ENCODE measurements at regions not wholly inside any gene's neighbourhood (a gene's known extent, or its start where the extent isn't known, plus 50 kb on each side); places are given as distances from the start of the nearest gene placed in this dataset.

GRCh38 chr3:70433091-70433490 is 120.7 kb upstream of the MDFIC2 start:
- in situ Hi-C loops (cut with MboI), result no loop called here
- CTCF ChIA-PET (ENCODE audit: low intra/inter-chr PET ratio), result no interaction called here
- TF ChIP-seq ZNF780A (CRISPR knock-in tag; IDR thresholded peaks at IDR 0.05), result no peak
- no peak for TF ChIP-seq NR2C1 (IDR thresholded peaks at IDR 0.05)
- TF ChIP-seq NR2C1 (tag; IDR thresholded peaks at IDR 0.05), result no peak
- no peak for TF ChIP-seq SMAD3 (CRISPR knock-in tag; conservative IDR thresholded peaks at IDR 0.05)
- TF ChIP-seq KAT8 (IDR thresholded peaks at IDR 0.05; ENCODE audit: low read depth), result no peak
- TF ChIP-seq ZNF696 (CRISPR knock-in tag; conservative IDR thresholded peaks at IDR 0.05), result no peak
- TF ChIP-seq, protein P1, sequence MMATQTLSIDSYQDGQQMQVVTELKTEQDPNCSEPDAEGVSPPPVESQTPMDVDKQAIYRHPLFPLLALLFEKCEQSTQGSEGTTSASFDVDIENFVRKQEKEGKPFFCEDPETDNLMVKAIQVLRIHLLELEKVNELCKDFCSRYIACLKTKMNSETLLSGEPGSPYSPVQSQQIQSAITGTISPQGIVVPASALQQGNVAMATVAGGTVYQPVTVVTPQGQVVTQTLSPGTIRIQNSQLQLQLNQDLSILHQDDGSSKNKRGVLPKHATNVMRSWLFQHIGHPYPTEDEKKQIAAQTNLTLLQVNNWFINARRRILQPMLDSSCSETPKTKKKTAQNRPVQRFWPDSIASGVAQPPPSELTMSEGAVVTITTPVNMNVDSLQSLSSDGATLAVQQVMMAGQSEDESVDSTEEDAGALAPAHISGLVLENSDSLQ (IDR thresholded peaks at IDR 0.05), result no peak
- TF ChIP-seq MEF2D (tag; conservative IDR thresholded peaks at IDR 0.05; ENCODE audit: low read depth), result no peak
- TF ChIP-seq, protein P2, sequence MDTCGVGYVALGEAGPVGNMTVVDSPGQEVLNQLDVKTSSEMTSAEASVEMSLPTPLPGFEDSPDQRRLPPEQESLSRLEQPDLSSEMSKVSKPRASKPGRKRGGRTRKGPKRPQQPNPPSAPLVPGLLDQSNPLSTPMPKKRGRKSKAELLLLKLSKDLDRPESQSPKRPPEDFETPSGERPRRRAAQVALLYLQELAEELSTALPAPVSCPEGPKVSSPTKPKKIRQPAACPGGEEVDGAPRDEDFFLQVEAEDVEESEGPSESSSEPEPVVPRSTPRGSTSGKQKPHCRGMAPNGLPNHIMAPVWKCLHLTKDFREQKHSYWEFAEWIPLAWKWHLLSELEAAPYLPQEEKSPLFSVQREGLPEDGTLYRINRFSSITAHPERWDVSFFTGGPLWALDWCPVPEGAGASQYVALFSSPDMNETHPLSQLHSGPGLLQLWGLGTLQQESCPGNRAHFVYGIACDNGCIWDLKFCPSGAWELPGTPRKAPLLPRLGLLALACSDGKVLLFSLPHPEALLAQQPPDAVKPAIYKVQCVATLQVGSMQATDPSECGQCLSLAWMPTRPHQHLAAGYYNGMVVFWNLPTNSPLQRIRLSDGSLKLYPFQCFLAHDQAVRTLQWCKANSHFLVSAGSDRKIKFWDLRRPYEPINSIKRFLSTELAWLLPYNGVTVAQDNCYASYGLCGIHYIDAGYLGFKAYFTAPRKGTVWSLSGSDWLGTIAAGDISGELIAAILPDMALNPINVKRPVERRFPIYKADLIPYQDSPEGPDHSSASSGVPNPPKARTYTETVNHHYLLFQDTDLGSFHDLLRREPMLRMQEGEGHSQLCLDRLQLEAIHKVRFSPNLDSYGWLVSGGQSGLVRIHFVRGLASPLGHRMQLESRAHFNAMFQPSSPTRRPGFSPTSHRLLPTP (IDR thresholded peaks at IDR 0.05; ENCODE audit: borderline replicate concordance, extremely low read depth, insufficient read length), result no peak
- no peak for TF ChIP-seq HMGN3 (IDR thresholded peaks at IDR 0.05; ENCODE audit: borderline replicate concordance, extremely low read depth, insufficient read length, low read depth, low read length)
- no peak for TF ChIP-seq BHLHE40 (IDR thresholded peaks at IDR 0.05; ENCODE audit: low read length)
- TF ChIP-seq, protein P3, sequence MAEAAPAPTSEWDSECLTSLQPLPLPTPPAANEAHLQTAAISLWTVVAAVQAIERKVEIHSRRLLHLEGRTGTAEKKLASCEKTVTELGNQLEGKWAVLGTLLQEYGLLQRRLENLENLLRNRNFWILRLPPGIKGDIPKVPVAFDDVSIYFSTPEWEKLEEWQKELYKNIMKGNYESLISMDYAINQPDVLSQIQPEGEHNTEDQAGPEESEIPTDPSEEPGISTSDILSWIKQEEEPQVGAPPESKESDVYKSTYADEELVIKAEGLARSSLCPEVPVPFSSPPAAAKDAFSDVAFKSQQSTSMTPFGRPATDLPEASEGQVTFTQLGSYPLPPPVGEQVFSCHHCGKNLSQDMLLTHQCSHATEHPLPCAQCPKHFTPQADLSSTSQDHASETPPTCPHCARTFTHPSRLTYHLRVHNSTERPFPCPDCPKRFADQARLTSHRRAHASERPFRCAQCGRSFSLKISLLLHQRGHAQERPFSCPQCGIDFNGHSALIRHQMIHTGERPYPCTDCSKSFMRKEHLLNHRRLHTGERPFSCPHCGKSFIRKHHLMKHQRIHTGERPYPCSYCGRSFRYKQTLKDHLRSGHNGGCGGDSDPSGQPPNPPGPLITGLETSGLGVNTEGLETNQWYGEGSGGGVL (CRISPR knock-in tag; IDR thresholded peaks at IDR 0.05), result no peak
- TF ChIP-seq TSHZ1 (CRISPR knock-in tag; IDR thresholded peaks at IDR 0.05), result no peak
- TF ChIP-seq TAF1 (IDR thresholded peaks at IDR 0.05; ENCODE audit: control insufficient read depth, extremely low read depth, insufficient read depth, low read length, severe bottlenecking), result no peak

More at GRCh38 chr3:70433091-70433490, 120.7 kb upstream of the MDFIC2 start:
- H3K79me2 ChIP-seq (ENCODE audit: control insufficient read depth, insufficient read depth, low read length), result no peaks in the 10 kb centered on the region
- POLR2A ChIA-PET, result interaction anchor here (1.1 kb wide), 1 partner anchor 15 kb away, joined by 3 read pairs; no protein-coding TSS in a partner anchor
- ATAC-seq (no peak), FAIRE-seq (no peak), DNase-seq (ENCODE audit: extremely low read depth in 1 of 4, low spot score in 3 of 4) (no peak)
- intact Hi-C loops (cut with micrococcal nuclease), result no loop called here
- no peak overlapping the region for H3K4me3 ChIP-seq
- no peaks in the 10 kb centered on the region for H3K36me3 ChIP-seq (ENCODE audit: control insufficient read depth, insufficient read depth, low read length)
- no peak overlapping the region for H3K27ac ChIP-seq (ENCODE audit: extremely low read depth, low read depth, low read length)
- BruUV-seq (replicated peaks), result no TSS peak
- 0% methylated on average over 1 of the region's 1 CpG for WGBS (ENCODE audit: insufficient coverage, low coverage, missing lambda C conversion rate)
- no peak overlapping the region for H3K4me2 ChIP-seq (ENCODE audit: insufficient read depth, low read length)
- no peak overlapping the region for H3K9ac ChIP-seq (ENCODE audit: insufficient read depth in 1 of 2, low read depth in 2 of 2, low read length in 2 of 2)
- no peaks in the 10 kb centered on the region for H3K27me3 ChIP-seq (ENCODE audit: control insufficient read depth in 2 of 2, insufficient read depth in 2 of 2, low read length in 2 of 2)
- H3K4me1 ChIP-seq (replicated peaks in 1 of 2; ENCODE audit: control insufficient read depth in 2 of 2, insufficient read depth in 2 of 2, low read length in 2 of 2), result no peaks in the 10 kb centered on the region
- no peaks in the 10 kb centered on the region for H3K9me3 ChIP-seq (replicated peaks; ENCODE audit: control insufficient read depth, insufficient read depth, low read depth, low read length)
- H3K9me1 ChIP-seq (ENCODE audit: control insufficient read depth, insufficient read depth, low read length), result no peaks in the 10 kb centered on the region
- no peak overlapping the region for H2AFZ ChIP-seq (ENCODE audit: low read depth, low read length)
- H4K20me1 ChIP-seq (replicated peaks; ENCODE audit: control insufficient read depth, insufficient read depth, low read length), result no peaks in the 10 kb centered on the region
